ENCODE measurements at regions not wholly inside any gene's neighbourhood (a gene's known extent, or its start where the extent isn't known, plus 50 kb on each side); places are given as distances from the start of the nearest gene placed in this dataset.
A peak's percentile ranks its signal among the peaks of the same experiment; 100 is the strongest.

GRCh38 chr9:14027116-14027800 is 286.7 kb downstream of the NFIB start:
- no peak for DNase-seq (ENCODE audit: low spot score)

More at GRCh38 chr9:14027116-14027800, 286.7 kb downstream of the NFIB start:
- no peaks in the 10 kb centered on the region for H3K27me3 ChIP-seq (ENCODE audit: insufficient read depth)
- Mint-ChIP-seq H3K36me3 (ENCODE audit: low read depth) (no peaks in the 10 kb centered on the region), H3K27me3 (ENCODE audit: insufficient read depth, low read depth, poor library complexity) (peaks cover 2% of the 10 kb centered on the region), H3K4me3 (no peak overlapping the region), H3K4me1 (peaks cover 23% of the 10 kb centered on the region), H3K9me3 (no peaks in the 10 kb centered on the region; the same call in 2 of the 3 replicates), H3K27ac (no peak overlapping the region)
- H3K4me3 ChIP-seq: no peak overlapping the region
- H2AFZ ChIP-seq: peak overlapping the region; percentile 63
- ATAC-seq: peak; percentile 59; the same call in 2 of the 3 replicates
- H3K79me2 ChIP-seq (replicated peaks; ENCODE audit: insufficient read depth): no peaks in the 10 kb centered on the region
- no peaks in the 10 kb centered on the region for H4K20me1 ChIP-seq (replicated peaks; ENCODE audit: insufficient read depth)
- no peaks in the 10 kb centered on the region for H3K36me3 ChIP-seq (ENCODE audit: insufficient read depth)
- H3F3A ChIP-seq (replicated peaks; ENCODE audit: low read depth): no peaks in the 10 kb centered on the region
- TF ChIP-seq ZNF114 (CRISPR knock-in tag; IDR thresholded peaks at IDR 0.05) (no peak), POLR2AphosphoS5 (IDR thresholded peaks at IDR 0.05; ENCODE audit: low read depth) (no peak), REST (IDR thresholded peaks at IDR 0.05; ENCODE audit: unreplicated experiment) (no peak), NANOG (IDR thresholded peaks at IDR 0.05; ENCODE audit: borderline replicate concordance) (no peak), CREB1 (CRISPR knock-in tag; IDR thresholded peaks at IDR 0.05; ENCODE audit: low read depth) (no peak), EZH2 (IDR thresholded peaks at IDR 0.05; ENCODE audit: low read depth, unreplicated experiment) (no peak), ETS1 (IDR thresholded peaks at IDR 0.05) (no peak), ZNF331 (CRISPR knock-in tag; IDR thresholded peaks at IDR 0.05; ENCODE audit: low read depth) (no peak), EZH2phosphoT487 (IDR thresholded peaks at IDR 0.05; ENCODE audit: unreplicated experiment) (no peak), JUNB (IDR thresholded peaks at IDR 0.05; ENCODE audit: unreplicated experiment) (no peak), STAT1 (IDR thresholded peaks at IDR 0.05; ENCODE audit: unreplicated experiment) (no peak), ZNF462 (CRISPR knock-in tag; IDR thresholded peaks at IDR 0.05) (no peak), CTCF (conservative IDR thresholded peaks at IDR 0.05; ENCODE audit: low read depth in 2 of 2) (no peak)
- no peak overlapping the region for H3K27ac ChIP-seq (ENCODE audit: low read depth)
- H3K4me2 ChIP-seq: no peak overlapping the region
- H3K4me1 ChIP-seq (ENCODE audit: insufficient read depth): peaks cover 20% of the 10 kb centered on the region
- no peaks in the 10 kb centered on the region for H3K9me2 ChIP-seq (ENCODE audit: insufficient read depth)

Data from GM23338 (cell line).